B cell (primary cell): ENCODE measurements at regions not wholly inside any gene's neighbourhood (a gene's known extent, or its start where the extent isn't known, plus 50 kb on each side); places are given as distances from the start of the nearest gene placed in this dataset.

Source experiments
- ATAC-seq: fragments of 200-7000 bp; cut with Tn5 transposase; one replicate; pipeline ENCODE4 v1.10.0; 2021; ENCODE audit warnings: low read depth, mild to moderate bottlenecking, moderate number of reproducible peaks, moderate library complexity
- CTCF ChIA-PET: fragments of 350-600 bp; sonication (Branson Sonifier 250); formaldehyde crosslinking; loops from one replicate; lab custom pipeline; 2021; ENCODE audit warnings: antibody characterized with exemption, inconsistent platforms; lab: Charles Lee
- POLR2A ChIA-PET: fragments of 350-600 bp; sonication (Branson Sonifier 250); formaldehyde crosslinking; loops from one replicate; lab custom pipeline; 2021; ENCODE audit warnings: antibody characterized with exemption; lab: Charles Lee
- DNase-seq: peaks from one replicate; pipeline ENCODE4 v3.0.0; 2013
- H2AFZ ChIP-seq: 2 replicates; pipeline ENCODE4 v1.6.1; 2012; ENCODE audit warnings: mild to moderate bottlenecking, low read depth, low read length; ENCODE audit not compliant: insufficient read depth, poor library complexity, severe bottlenecking
- H3K27ac ChIP-seq, 2 donors: 1 replicate in 1 of 2; 2 replicates in 1 of 2; pipeline ENCODE4 v1.5.1; 2012 to 2013; ENCODE audit warnings: low read length in 2 of 2, mild to moderate bottlenecking in 2 of 2, moderate library complexity in 1 of 2
- H3K27me3 ChIP-seq, 4 experiments: fragments of 200-600 bp in 1 of 4; sonication (generic) in 1 of 4; replicated peaks in 1 of 4; 1 replicate in 2 of 4; 2 replicates in 2 of 4; pipeline versions ENCODE4 v1.6.1 to v1.7.0; 2013 to 2016; ENCODE audit warnings: low read length in 3 of 4, mild to moderate bottlenecking in 2 of 4, mixed read lengths in 1 of 4, moderate library complexity in 1 of 4; ENCODE audit not compliant: insufficient read depth in 4 of 4, control insufficient read depth in 3 of 4; ENCODE audit errors: control extremely low read depth in 1 of 4
- H3K36me3 ChIP-seq, 2 experiments: replicated peaks in 1 of 2; 1 replicate in 1 of 2; 2 replicates in 1 of 2; pipeline versions ENCODE4 v1.6.1 to v1.7.1; 2013; ENCODE audit warnings: low read length in 1 of 2; ENCODE audit not compliant: insufficient read depth in 2 of 2, control insufficient read depth in 1 of 2; ENCODE audit errors: control extremely low read depth in 1 of 2, extremely low read depth in 1 of 2
- H3K4me1 ChIP-seq, 2 donors: fragments of 200-600 bp in 1 of 2; sonication (generic) in 1 of 2; 1 replicate in 1 of 2; 2 replicates in 1 of 2; pipeline versions ENCODE4 v1.5.1 to v1.6.1; 2013 to 2017; ENCODE audit warnings: low read length in 2 of 2; ENCODE audit not compliant: control insufficient read depth in 2 of 2, insufficient read depth in 2 of 2
- H3K4me2 ChIP-seq: replicated peaks from 2 replicates; pipeline ENCODE3; 2012; ENCODE audit warnings: mild to moderate bottlenecking, low read depth, low read length; ENCODE audit not compliant: poor library complexity, severe bottlenecking
- H3K4me3 ChIP-seq, 5 experiments: fragments of 200-600 bp in 1 of 5; sonication (generic) in 1 of 5; 1 replicate in 3 of 5; 2 replicates in 2 of 5; pipeline versions ENCODE4 v1.5.1 to v1.7.0; 2011 to 2016; ENCODE audit warnings: low read length in 4 of 5, mild to moderate bottlenecking in 4 of 5, low read depth in 2 of 5, control low read depth in 1 of 5, moderate library complexity in 1 of 5; ENCODE audit not compliant: insufficient read depth in 1 of 5; ENCODE audit errors: control extremely low read depth in 1 of 5, extremely low read depth in 1 of 5
- H3K79me2 ChIP-seq: fragments of 200-600 bp; sonication (generic); one replicate; pipeline ENCODE4 v1.6.0; 2016; ENCODE audit warnings: low read length; ENCODE audit not compliant: control insufficient read depth, insufficient read depth
- H3K9ac ChIP-seq: fragments of 200-600 bp; sonication (generic); 2 replicates; pipeline ENCODE4 v1.6.1; 2017; ENCODE audit warnings: mild to moderate bottlenecking, low read length, moderate library complexity
- H3K9me3 ChIP-seq, 3 donors: one replicate each; pipeline versions ENCODE4 v1.6.1 to v1.7.1; 2013; ENCODE audit warnings: low read length in 2 of 3; ENCODE audit not compliant: control insufficient read depth in 2 of 3, insufficient read depth in 1 of 3; ENCODE audit errors: control extremely low read depth in 1 of 3
- H4K20me1 ChIP-seq: 2 replicates; pipeline ENCODE4 v1.6.0; 2012; ENCODE audit warnings: mild to moderate bottlenecking, low read length; ENCODE audit not compliant: insufficient read depth, control insufficient read depth, poor library complexity, severe bottlenecking
- H3K27ac Mint-ChIP-seq: one replicate; pipeline ENCODE4 v1.8.0; 2021; ENCODE audit warnings: mixed read lengths
- H3K27me3 Mint-ChIP-seq: one replicate; pipeline ENCODE4 v1.8.0; 2021; ENCODE audit warnings: mixed read lengths
- H3K4me1 Mint-ChIP-seq: one replicate; pipeline ENCODE4 v1.8.0; 2021; ENCODE audit warnings: mixed read lengths
- H3K4me3 Mint-ChIP-seq: one replicate; pipeline ENCODE4 v1.8.0; 2021; ENCODE audit warnings: mixed read lengths
- H3K9me3 Mint-ChIP-seq: one replicate; pipeline ENCODE4 v1.8.0; 2022; ENCODE audit warnings: mixed read lengths; ENCODE audit not compliant: insufficient read depth
- CTCF ChIP-seq: fragments of 200-600 bp; IDR thresholded peaks from one replicate; pipeline ENCODE4 v1.8.0; 2022; ENCODE audit warnings: antibody characterized with exemption, mild to moderate bottlenecking
- EZH2 ChIP-seq: IDR thresholded peaks from 2 replicates; pipeline ENCODE4 v1.6.1; 2012; ENCODE audit warnings: borderline replicate concordance, low read depth, mild to moderate bottlenecking, moderate library complexity, low read length; ENCODE audit not compliant: insufficient read depth, poor library complexity, severe bottlenecking
- WGBS: methylation state at CpG from one replicate; pipeline ENCODE4 v1.1.5; 2013; ENCODE audit warnings: missing lambda C conversion rate; ENCODE audit not compliant: insufficient coverage; 5-methylcytosine and 5-hydroxymethylcytosine counted together
- intact Hi-C: fragments of 100-400 bp; cut with micrococcal nuclease; formaldehyde crosslinking; loops from one replicate; pipeline ENCODE4 v1.10.0; 2022

DNA sequence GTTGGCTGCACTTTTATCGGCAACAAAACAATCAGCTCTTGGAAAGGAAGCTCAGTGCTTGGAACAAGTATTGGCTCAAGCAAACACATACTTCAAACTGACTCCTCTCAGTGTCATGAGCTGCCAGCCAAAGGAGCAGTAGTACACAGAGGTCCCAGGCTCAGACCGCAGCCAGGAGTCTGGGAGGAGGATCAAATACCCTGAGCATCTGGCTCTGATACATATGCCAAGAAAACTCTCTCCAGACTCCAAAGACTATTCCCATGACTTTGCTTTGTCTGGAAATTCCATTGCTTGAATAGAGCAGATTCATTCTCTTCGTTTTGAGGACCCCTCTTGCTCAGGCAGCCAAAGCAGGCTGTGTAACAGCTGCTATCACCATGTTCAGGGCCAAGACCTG is 501.6 kb upstream of the PSMD7 start:
- no peaks in the 10 kb centered on the region for H3K27me3 ChIP-seq
- no peak for ATAC-seq
- Mint-ChIP-seq H3K4me1 (no peaks in the 10 kb centered on the region), H3K9me3 (peaks cover 2% of the 10 kb centered on the region), H3K4me3 (no peak overlapping the region), H3K27ac (no peak overlapping the region), H3K27me3 (peaks cover 3% of the 10 kb centered on the region)
- no peaks in the 10 kb centered on the region for H3K36me3 ChIP-seq
- no peak overlapping the region for H3K9ac ChIP-seq
- intact Hi-C loops = no loop called here
- DNase-seq = no peak
- ChIA-PET CTCF (no interaction called here), POLR2A (no interaction called here)
- H3K4me1 ChIP-seq = no peaks in the 10 kb centered on the region
- no peaks in the 10 kb centered on the region for H4K20me1 ChIP-seq
- TF ChIP-seq EZH2 (no peak), CTCF (no peak)
- no peak overlapping the region for H2AFZ ChIP-seq
- H3K4me2 ChIP-seq = no peak overlapping the region
- no peak overlapping the region for H3K4me3 ChIP-seq
- no peak overlapping the region for H3K27ac ChIP-seq
- WGBS = 74% methylated on average over 3 of the region's 3 CpGs
- H3K79me2 ChIP-seq = no peaks in the 10 kb centered on the region
- H3K9me3 ChIP-seq = peaks cover 0 to 6% (median 0%) of the 10 kb centered on the region in 3 donors

GRCh38 chr16:73793871-73794437 is 502.7 kb upstream of the PSMD7 start:
- no peaks in the 10 kb centered on the region for H3K79me2 ChIP-seq
- no peak overlapping the region for H2AFZ ChIP-seq
- H3K4me3 Mint-ChIP-seq = no peak overlapping the region
- DNase-seq = no peak
- no peaks in the 10 kb centered on the region for H3K36me3 ChIP-seq
- H3K4me2 ChIP-seq = no peak overlapping the region
- 90% methylated on average over 6 of the region's 11 CpGs for WGBS
- H4K20me1 ChIP-seq = no peaks in the 10 kb centered on the region
- CTCF ChIA-PET = no interaction called here
- no peaks in the 10 kb centered on the region for H3K4me1 ChIP-seq
- no peaks in the 10 kb centered on the region for H3K4me1 Mint-ChIP-seq
- no peak for ATAC-seq
- TF ChIP-seq CTCF = no peak
- no peak for TF ChIP-seq EZH2
- peaks cover 3% of the 10 kb centered on the region for H3K27me3 Mint-ChIP-seq
- no peak overlapping the region for H3K4me3 ChIP-seq
- H3K27ac ChIP-seq = no peak overlapping the region
- H3K27ac Mint-ChIP-seq = no peak overlapping the region
- H3K9ac ChIP-seq = no peak overlapping the region
- peaks cover 2% of the 10 kb centered on the region for H3K9me3 Mint-ChIP-seq
- intact Hi-C loops = no loop called here
- POLR2A ChIA-PET = no interaction called here
- peaks cover 0 to 6% (median 0%) of the 10 kb centered on the region in 3 donors for H3K9me3 ChIP-seq
- H3K27me3 ChIP-seq = no peaks in the 10 kb centered on the region
